Ovary (tissue), 3 donors: ENCODE measurements at regions not wholly inside any gene's neighbourhood (a gene's known extent, or its start where the extent isn't known, plus 50 kb on each side); places are given as distances from the start of the nearest gene placed in this dataset.

ENCODE experiments used
- EP300 ChIP-seq: sonication (generic); formaldehyde crosslinking; IDR thresholded peaks from one replicate; pipeline ENCODE4 v1.6.1; 2017; ENCODE audit warnings: antibody characterized with exemption
- POLR2A ChIP-seq: fragments of 450-650 bp; IDR thresholded peaks from one replicate; pipeline ENCODE4 v1.6.1; 2017; ENCODE audit warnings: antibody characterized with exemption, mild to moderate bottlenecking, moderate library complexity
- TF ChIP-seq, protein P1 (sequence below), 3 donors: fragments of 450-650 bp in 2 of 3; fragments of 200-600 bp in 1 of 3; IDR thresholded peaks; one replicate each; pipeline versions ENCODE4 v1.5.1 to v1.8.0; 2016 to 2022; ENCODE audit warnings: antibody characterized with exemption in 3 of 3, mild to moderate bottlenecking in 1 of 3
- donor health status: DM: no; HTN: no; CAD: no.

GRCh38 chr13:95354680-95355487, 53.6 kb upstream of the ABCC4 start:
- TF ChIP-seq POLR2A (no peak), EP300 (no peak)
- TF ChIP-seq, protein P1, sequence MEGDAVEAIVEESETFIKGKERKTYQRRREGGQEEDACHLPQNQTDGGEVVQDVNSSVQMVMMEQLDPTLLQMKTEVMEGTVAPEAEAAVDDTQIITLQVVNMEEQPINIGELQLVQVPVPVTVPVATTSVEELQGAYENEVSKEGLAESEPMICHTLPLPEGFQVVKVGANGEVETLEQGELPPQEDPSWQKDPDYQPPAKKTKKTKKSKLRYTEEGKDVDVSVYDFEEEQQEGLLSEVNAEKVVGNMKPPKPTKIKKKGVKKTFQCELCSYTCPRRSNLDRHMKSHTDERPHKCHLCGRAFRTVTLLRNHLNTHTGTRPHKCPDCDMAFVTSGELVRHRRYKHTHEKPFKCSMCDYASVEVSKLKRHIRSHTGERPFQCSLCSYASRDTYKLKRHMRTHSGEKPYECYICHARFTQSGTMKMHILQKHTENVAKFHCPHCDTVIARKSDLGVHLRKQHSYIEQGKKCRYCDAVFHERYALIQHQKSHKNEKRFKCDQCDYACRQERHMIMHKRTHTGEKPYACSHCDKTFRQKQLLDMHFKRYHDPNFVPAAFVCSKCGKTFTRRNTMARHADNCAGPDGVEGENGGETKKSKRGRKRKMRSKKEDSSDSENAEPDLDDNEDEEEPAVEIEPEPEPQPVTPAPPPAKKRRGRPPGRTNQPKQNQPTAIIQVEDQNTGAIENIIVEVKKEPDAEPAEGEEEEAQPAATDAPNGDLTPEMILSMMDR (IDR thresholded peaks at IDR 0.05), result no peak
